Psoas muscle (tissue), 7 donors: ENCODE measurements at regions not wholly inside any gene's neighbourhood (a gene's known extent, or its start where the extent isn't known, plus 50 kb on each side); places are given as distances from the start of the nearest gene placed in this dataset.
"Not testable (repeated sequence)": the region's sequence is repeated elsewhere in the genome, so short reads cannot be mapped to it uniquely, and the experiment has no call there.

Source experiments
- ATAC-seq, 4 donors: fragments of 200-7000 bp; cut with Tn5 transposase; one replicate each; pipeline ENCODE4 v1.9.1; 2020; ENCODE audit warnings: moderate library complexity in 3 of 4, mild to moderate bottlenecking in 2 of 4
- DNase-seq, 2 donors: peaks; one replicate each; pipeline ENCODE4 v3.0.0-alpha.2; 2020
- H3K27ac ChIP-seq: fragments of 200-600 bp; one replicate; pipeline ENCODE4 v1.8.0; 2022
- H3K27me3 ChIP-seq, 3 donors: fragments of 200-600 bp in 1 of 3; one replicate each; pipeline versions ENCODE4 v1.6.1 to v1.8.0; 2013 to 2022; ENCODE audit warnings: low read length in 2 of 3, mild to moderate bottlenecking in 2 of 3, moderate library complexity in 1 of 3; ENCODE audit not compliant: insufficient read depth in 3 of 3
- H3K36me3 ChIP-seq, 2 donors: fragments of 200-600 bp in 1 of 2; one replicate each; pipeline versions ENCODE4 v1.6.1 to v1.8.0; 2013 to 2022; ENCODE audit warnings: low read depth in 1 of 2, mild to moderate bottlenecking in 1 of 2, moderate library complexity in 1 of 2; ENCODE audit not compliant: insufficient read depth in 1 of 2
- H3K4me1 ChIP-seq: fragments of 200-600 bp; one replicate; pipeline ENCODE4 v1.8.0; 2022
- H3K4me3 ChIP-seq: fragments of 200-600 bp; one replicate; pipeline ENCODE4 v1.8.0; 2022; ENCODE audit warnings: mild to moderate bottlenecking
- H3K9me3 ChIP-seq: fragments of 200-600 bp; one replicate; pipeline ENCODE4 v1.8.0; 2022
- WGBS, 3 donors: extraction: QIAGEN DNeasy Blood & Tissue Kit; methylation state at CpG; one replicate each; pipeline versions ENCODE4 v1.1.6 to v1.1.7; 2013; 5-methylcytosine and 5-hydroxymethylcytosine counted together
- intact Hi-C, 2 donors: fragments of 100-400 bp; cut with DNase I; formaldehyde crosslinking; loops; one replicate each; pipeline versions ENCODE4 v1.11.0 to v1.14.2; 2022
- TF ChIP-seq, protein P1 (sequence below): fragments of 200-600 bp; IDR thresholded peaks from one replicate; pipeline ENCODE4 v1.8.0; 2022; ENCODE audit warnings: antibody characterized with exemption
- donor health status: healthy with polysubstance abuse.
- donor health status: DM: no; HTN: no; CAD: no; lungs with moderate emphysema.
- donor health status: Bipolar disorder and iron deficiency.
- donor health status: healthy.
- donor health status: DM: yes; HTN: yes; CAD: no.
- donor health status: DM: no; HTN: no; CAD: no.
- donor health status: DM: yes; HTN: yes; CAD: no.

DNA sequence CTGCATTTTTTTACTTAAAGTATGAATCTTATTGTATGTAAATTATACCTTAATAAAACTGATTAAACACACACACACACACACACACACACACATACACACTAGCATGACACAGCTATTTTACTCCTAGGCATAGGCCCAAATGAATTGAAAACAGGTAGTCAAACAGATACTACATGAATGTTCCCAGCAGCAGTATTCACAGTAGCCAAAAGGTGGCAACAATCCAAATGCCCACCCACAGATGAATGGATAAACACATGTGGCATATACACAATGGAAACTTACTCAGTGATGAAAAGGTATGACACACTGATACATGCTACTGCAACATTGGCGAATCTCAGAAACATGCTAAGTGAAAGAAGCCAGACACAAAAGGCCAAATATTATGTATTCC lies 223.5 kb downstream of the CYB561 start:
- Histone ChIP-seq H3K36me3 (no peaks in the 10 kb centered on the region), H3K27me3 (no peaks in the 10 kb centered on the region), H3K9me3 (no peaks in the 10 kb centered on the region), H3K4me3 (no peak overlapping the region), H3K4me1 (no peaks in the 10 kb centered on the region), H3K27ac (no peak overlapping the region)
- WGBS, 3 donors = 97 to 100% (median 100%) methylated on average over 1 of the region's 1 CpG
- TF ChIP-seq, protein P1, sequence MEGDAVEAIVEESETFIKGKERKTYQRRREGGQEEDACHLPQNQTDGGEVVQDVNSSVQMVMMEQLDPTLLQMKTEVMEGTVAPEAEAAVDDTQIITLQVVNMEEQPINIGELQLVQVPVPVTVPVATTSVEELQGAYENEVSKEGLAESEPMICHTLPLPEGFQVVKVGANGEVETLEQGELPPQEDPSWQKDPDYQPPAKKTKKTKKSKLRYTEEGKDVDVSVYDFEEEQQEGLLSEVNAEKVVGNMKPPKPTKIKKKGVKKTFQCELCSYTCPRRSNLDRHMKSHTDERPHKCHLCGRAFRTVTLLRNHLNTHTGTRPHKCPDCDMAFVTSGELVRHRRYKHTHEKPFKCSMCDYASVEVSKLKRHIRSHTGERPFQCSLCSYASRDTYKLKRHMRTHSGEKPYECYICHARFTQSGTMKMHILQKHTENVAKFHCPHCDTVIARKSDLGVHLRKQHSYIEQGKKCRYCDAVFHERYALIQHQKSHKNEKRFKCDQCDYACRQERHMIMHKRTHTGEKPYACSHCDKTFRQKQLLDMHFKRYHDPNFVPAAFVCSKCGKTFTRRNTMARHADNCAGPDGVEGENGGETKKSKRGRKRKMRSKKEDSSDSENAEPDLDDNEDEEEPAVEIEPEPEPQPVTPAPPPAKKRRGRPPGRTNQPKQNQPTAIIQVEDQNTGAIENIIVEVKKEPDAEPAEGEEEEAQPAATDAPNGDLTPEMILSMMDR = no peak
- intact Hi-C loops = no loop called here
- ATAC-seq (no peak), DNase-seq (no peak)

GRCh38 chr17:63223212-63223911 lies 222.7 kb downstream of the CYB561 start:
- intact Hi-C loops = no loop called here
- H3K9me3 ChIP-seq = no peaks in the 10 kb centered on the region
- H3K36me3 ChIP-seq = no peaks in the 10 kb centered on the region
- no peak for DNase-seq
- TF ChIP-seq, protein P1 = no peak
- no peak overlapping the region for H3K4me3 ChIP-seq
- WGBS, 3 donors = 92 to 93% (median 92%) methylated on average over 7 of the region's 7 CpGs
- no peaks in the 10 kb centered on the region for H3K27me3 ChIP-seq
- H3K4me1 ChIP-seq = no peaks in the 10 kb centered on the region
- no peak overlapping the region for H3K27ac ChIP-seq
- ATAC-seq = no peak

DNA sequence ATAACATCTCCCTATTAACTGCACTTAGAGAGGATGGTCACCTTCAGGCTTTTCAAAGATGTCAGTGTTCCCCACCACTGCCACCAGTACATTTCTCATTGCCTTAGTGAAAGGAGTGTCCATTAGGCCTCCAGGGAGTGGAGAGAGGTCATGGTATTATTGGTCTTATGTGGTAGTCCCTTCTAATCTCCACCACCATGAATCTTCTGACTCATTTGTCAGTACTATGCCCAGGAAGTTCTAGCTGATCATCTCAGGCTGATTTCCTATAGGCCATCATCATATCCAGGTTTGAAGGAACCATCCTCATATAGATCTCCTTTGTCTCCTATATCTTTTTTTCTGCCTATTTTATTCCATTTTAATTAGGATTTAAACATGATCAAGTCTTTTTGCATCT lies 221.5 kb downstream of the CYB561 start:
- Histone ChIP-seq H3K27me3 (no peaks in the 10 kb centered on the region), H3K27ac (no peak overlapping the region), H3K9me3 (no peaks in the 10 kb centered on the region), H3K4me3 (no peak overlapping the region), H3K4me1 (no peaks in the 10 kb centered on the region), H3K36me3 (no peaks in the 10 kb centered on the region)
- DNase-seq = no peak
- no peak for ATAC-seq
- intact Hi-C loops = no loop called here
- TF ChIP-seq, protein P1 = no peak

DNA sequence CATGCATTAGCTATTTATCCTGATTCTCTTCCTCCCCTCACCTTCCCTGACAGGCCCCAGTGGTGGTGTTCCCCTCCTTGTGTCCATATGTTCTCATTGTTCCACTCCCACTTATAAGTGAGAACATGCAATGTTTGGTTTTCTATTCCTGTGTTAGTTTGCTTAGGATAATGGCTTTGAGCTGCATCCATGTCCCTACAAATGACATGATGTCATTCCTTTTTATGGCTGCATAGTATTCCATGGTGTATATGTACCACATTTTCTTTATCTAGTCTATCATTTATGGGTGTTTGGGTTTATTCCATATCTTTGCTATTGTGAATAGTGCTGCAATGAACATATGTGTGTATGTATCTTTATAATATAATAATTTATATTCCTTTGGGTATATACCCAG lies 219.4 kb downstream of the CYB561 start:
- H3K4me3 ChIP-seq, DNase-seq, ATAC-seq, H3K27ac ChIP-seq, H3K4me1 ChIP-seq, H3K9me3 ChIP-seq, intact Hi-C loops, H3K27me3 ChIP-seq, H3K36me3 ChIP-seq: not testable (repeated sequence)

- not testable (repeated sequence) for H3K27ac ChIP-seq, H3K9me3 ChIP-seq
- 97 to 100% (median 98%) methylated on average over 2 of the region's 2 CpGs for WGBS, 3 donors
Observed at GRCh38 chr17:63231015-63231620, 215.0 kb downstream of the CYB561 start.

More at GRCh38 chr17:63231015-63231620, 215.0 kb downstream of the CYB561 start:
- H3K27me3 ChIP-seq, DNase-seq, ATAC-seq, H3K4me1 ChIP-seq, H3K4me3 ChIP-seq, H3K36me3 ChIP-seq, intact Hi-C loops: not testable (repeated sequence)
